ENCODE measurements at regions not wholly inside any gene's neighbourhood (a gene's known extent, or its start where the extent isn't known, plus 50 kb on each side); places are given as distances from the start of the nearest gene placed in this dataset.

DNA sequence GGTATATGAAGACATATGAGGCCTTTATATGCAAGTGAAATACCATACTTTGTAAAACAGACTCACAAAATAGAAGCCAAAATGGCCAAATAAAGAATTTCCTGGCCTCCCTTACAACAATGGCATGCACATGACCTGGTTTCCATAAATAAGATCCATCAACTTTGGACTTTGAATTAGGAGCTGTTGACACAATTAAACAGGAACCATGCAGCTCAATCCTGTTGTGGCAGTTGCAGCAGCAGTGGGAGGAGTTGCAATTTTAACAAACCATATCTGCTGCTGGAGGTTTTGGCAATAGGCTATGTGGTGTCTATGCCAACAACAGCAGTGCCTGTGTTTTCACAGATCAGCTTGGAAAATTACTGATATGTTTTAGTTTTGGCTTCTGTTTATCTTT is 818.6 kb downstream of the FAM181B start:
- Histone ChIP-seq H3K36me3 (no peaks in the 10 kb centered on the region), H3K27ac (no peak overlapping the region), H3K9me3 (no peaks in the 10 kb centered on the region), H3K27me3 (no peaks in the 10 kb centered on the region), H3K4me3 (no peak overlapping the region), H3K4me1 (no peaks in the 10 kb centered on the region)
- DNase-seq, result no peak
- TF ChIP-seq POLR2A (IDR thresholded peaks at IDR 0.05) (no peak), CTCF (IDR thresholded peaks at IDR 0.05) (no peak)
- intact Hi-C loops (cut with DNase I), result no loop called here

DNA sequence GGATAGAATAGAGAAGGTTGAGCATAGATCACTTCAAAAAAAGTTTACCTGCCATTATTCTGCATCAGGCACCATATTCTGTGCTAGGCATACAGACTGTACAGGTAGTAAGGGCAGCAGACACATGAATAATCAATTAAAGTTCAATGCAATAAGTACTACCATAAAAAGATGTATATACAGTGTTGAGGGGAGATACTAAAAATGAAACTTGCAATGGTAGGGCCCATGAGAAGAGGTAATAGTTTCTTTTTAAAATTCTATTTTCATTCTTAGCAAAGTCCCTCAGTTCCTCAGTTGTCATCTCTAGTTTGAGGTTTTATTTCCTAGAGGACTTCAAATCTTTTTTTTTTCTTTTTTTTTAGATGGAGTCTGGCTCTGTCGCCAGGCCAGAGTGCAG is 819.9 kb downstream of the FAM181B start:
- WGBS, 2 donors, result 73 to 100% methylated on average over 1 of the region's 1 CpG
- H3K27me3 ChIP-seq, result no peaks in the 10 kb centered on the region
- H3K36me3 ChIP-seq, result no peaks in the 10 kb centered on the region
- TF ChIP-seq POLR2A (IDR thresholded peaks at IDR 0.05) (no peak), CTCF (IDR thresholded peaks at IDR 0.05) (no peak)
- H3K27ac ChIP-seq, result no peak overlapping the region
- H3K4me1 ChIP-seq, result no peaks in the 10 kb centered on the region
- no peak for DNase-seq
- H3K9me3 ChIP-seq, result no peaks in the 10 kb centered on the region
- intact Hi-C loops (cut with DNase I), result no loop called here
- no peak overlapping the region for H3K4me3 ChIP-seq

- no peak overlapping the region for H3K4me3 ChIP-seq
- no peaks in the 10 kb centered on the region for H3K27me3 ChIP-seq
- no peaks in the 10 kb centered on the region for H3K4me1 ChIP-seq
- intact Hi-C loops (cut with DNase I), result no loop called here
- no peak for TF ChIP-seq CTCF (IDR thresholded peaks at IDR 0.05)
- no peak for TF ChIP-seq POLR2A (IDR thresholded peaks at IDR 0.05)
- H3K9me3 ChIP-seq, result no peaks in the 10 kb centered on the region
- no peak for DNase-seq
- 38 to 41% methylated on average over 2 of the region's 2 CpGs for WGBS, 2 donors
- no peaks in the 10 kb centered on the region for H3K36me3 ChIP-seq
- H3K27ac ChIP-seq, result no peak overlapping the region
Measured at GRCh38 chr11:81907996-81908395, 825.7 kb downstream of the FAM181B start.

GRCh38 chr11:81899156-81899555 is 834.5 kb downstream of the FAM181B start:
- WGBS, 2 donors, result 13 to 15% methylated on average over 1 of the region's 1 CpG
- H3K4me3 ChIP-seq, result no peak overlapping the region
- DNase-seq, result no peak
- TF ChIP-seq CTCF (IDR thresholded peaks at IDR 0.05) (no peak), POLR2A (IDR thresholded peaks at IDR 0.05) (no peak)
- H3K4me1 ChIP-seq, result no peaks in the 10 kb centered on the region
- no peaks in the 10 kb centered on the region for H3K9me3 ChIP-seq
- intact Hi-C loops (cut with DNase I), result no loop called here
- H3K36me3 ChIP-seq, result no peaks in the 10 kb centered on the region
- no peaks in the 10 kb centered on the region for H3K27me3 ChIP-seq
- H3K27ac ChIP-seq, result no peak overlapping the region

GRCh38 chr11:81897639-81898038 is 836.0 kb downstream of the FAM181B start:
- H3K36me3 ChIP-seq, result no peaks in the 10 kb centered on the region
- DNase-seq, result no peak
- 65 to 87% methylated on average over 2 of the region's 2 CpGs for WGBS, 2 donors
- TF ChIP-seq CTCF (IDR thresholded peaks at IDR 0.05), result no peak
- TF ChIP-seq POLR2A (IDR thresholded peaks at IDR 0.05), result no peak
- no peaks in the 10 kb centered on the region for H3K27me3 ChIP-seq
- intact Hi-C loops (cut with DNase I), result no loop called here
- no peaks in the 10 kb centered on the region for H3K9me3 ChIP-seq
- H3K4me3 ChIP-seq, result no peak overlapping the region
- no peaks in the 10 kb centered on the region for H3K4me1 ChIP-seq
- no peak overlapping the region for H3K27ac ChIP-seq
